PFSK-1 (cell line): ENCODE measurements at regions not wholly inside any gene's neighbourhood (a gene's known extent, or its start where the extent isn't known, plus 50 kb on each side); places are given as distances from the start of the nearest gene placed in this dataset.

Source experiments
- SIN3A ChIP-seq: IDR thresholded peaks from 2 replicates; pipeline ENCODE4 v1.6.1; 2012; ENCODE audit warnings: mild to moderate bottlenecking, low read length, moderate library complexity, borderline replicate concordance; ENCODE audit not compliant: insufficient read depth
- TAF1 ChIP-seq: IDR thresholded peaks from 2 replicates; pipeline ENCODE4 v1.6.1; 2012; ENCODE audit warnings: low read length, control low read depth, borderline replicate concordance; ENCODE audit not compliant: insufficient read depth

DNA sequence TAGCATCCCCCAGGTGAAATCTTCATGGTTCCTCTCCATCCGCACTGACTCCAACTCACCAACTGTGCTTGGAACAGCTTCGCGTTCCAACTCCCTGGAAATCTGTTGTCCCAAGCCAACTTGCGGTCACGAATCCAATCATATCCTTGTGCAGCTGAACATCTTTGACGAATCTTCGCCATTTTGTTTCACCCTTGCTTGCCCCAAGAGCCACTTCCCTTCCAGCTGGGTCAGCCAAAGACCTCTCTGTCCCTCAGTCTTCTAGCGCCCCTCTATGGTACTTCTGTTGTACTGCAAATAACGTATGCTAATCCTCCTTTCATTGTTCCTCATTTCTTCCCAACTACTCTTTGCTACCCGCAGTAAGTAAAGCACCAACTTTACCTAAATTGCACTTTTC, 61.0 kb upstream of the TARS1 start:
- TF ChIP-seq TAF1 (no peak), SIN3A (no peak)
